ENCODE measurements at regions not wholly inside any gene's neighbourhood (a gene's known extent, or its start where the extent isn't known, plus 50 kb on each side); places are given as distances from the start of the nearest gene placed in this dataset.

DNA sequence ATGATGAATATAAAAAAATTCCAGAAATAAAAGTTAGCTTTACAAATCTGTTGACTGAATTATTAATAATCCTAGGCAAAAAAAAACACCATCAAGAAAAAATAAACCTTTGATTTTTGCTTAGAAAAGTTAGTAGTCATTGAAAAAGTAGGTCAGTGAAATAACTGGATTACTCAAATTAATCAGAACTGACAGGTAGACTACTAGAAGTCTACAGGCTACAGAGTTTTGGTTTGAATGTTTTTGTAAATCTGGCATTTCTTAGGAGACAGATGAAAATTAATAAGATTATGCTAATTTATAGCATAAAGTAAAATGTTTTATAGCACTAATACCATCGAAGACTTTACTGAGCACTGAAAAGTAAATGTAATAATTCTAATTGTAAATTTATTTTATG lies 511.9 kb downstream of the PTPRC start:
- H3K9ac ChIP-seq (ENCODE audit: low read depth, low read length): no peak overlapping the region
- no peaks in the 10 kb centered on the region for H3K9me3 ChIP-seq (replicated peaks; ENCODE audit: low read length)
- no peaks in the 10 kb centered on the region for H3K36me3 ChIP-seq (ENCODE audit: insufficient read depth, low read length)
- no peak overlapping the region for H3K4me3 ChIP-seq (ENCODE audit: low read length)
- H3K27me3 ChIP-seq (ENCODE audit: control insufficient read depth, insufficient read depth, low read length): no peaks in the 10 kb centered on the region
- no peak overlapping the region for H3K4me2 ChIP-seq (ENCODE audit: low read length)
- no peaks in the 10 kb centered on the region for H3K4me1 ChIP-seq (ENCODE audit: control insufficient read depth, insufficient read depth, low read length)

- Histone ChIP-seq H3K4me2 (ENCODE audit: low read length) (no peak overlapping the region), H3K27me3 (ENCODE audit: control insufficient read depth, insufficient read depth, low read length) (no peaks in the 10 kb centered on the region), H3K9me3 (replicated peaks; ENCODE audit: low read length) (no peaks in the 10 kb centered on the region), H3K9ac (ENCODE audit: low read depth, low read length) (no peak overlapping the region), H3K4me3 (ENCODE audit: low read length) (no peak overlapping the region), H3K36me3 (ENCODE audit: insufficient read depth, low read length) (no peaks in the 10 kb centered on the region), H3K4me1 (ENCODE audit: control insufficient read depth, insufficient read depth, low read length) (no peaks in the 10 kb centered on the region)
Observed at GRCh38 chr1:199151634-199152425, 513.0 kb downstream of the PTPRC start.

DNA sequence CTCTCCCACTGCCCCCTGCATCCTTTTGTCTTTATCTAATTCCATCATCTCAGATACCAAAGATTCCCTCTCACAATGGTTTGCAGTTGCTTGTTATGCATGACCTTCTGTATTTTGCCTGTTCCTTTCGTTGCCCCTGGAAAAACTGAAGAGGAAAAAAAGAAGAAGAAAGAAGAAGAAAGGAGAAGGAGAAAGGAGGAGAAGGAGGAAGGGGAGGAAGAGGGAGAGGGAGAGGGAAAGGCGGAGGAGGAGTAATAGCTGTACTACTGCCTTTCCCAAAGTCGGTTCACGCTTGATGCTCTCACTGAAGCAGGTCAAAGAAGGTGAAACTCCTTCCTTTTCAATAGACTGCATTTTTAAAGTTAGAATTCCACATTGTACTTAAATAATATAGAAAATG lies 513.8 kb downstream of the PTPRC start:
- Histone ChIP-seq H3K4me1 (ENCODE audit: control insufficient read depth, insufficient read depth, low read length) (no peaks in the 10 kb centered on the region), H3K9me3 (replicated peaks; ENCODE audit: low read length) (no peaks in the 10 kb centered on the region), H3K4me2 (ENCODE audit: low read length) (no peak overlapping the region), H3K4me3 (ENCODE audit: low read length) (no peak overlapping the region), H3K27me3 (ENCODE audit: control insufficient read depth, insufficient read depth, low read length) (no peaks in the 10 kb centered on the region), H3K36me3 (ENCODE audit: insufficient read depth, low read length) (no peaks in the 10 kb centered on the region), H3K9ac (ENCODE audit: low read depth, low read length) (no peak overlapping the region)

GRCh38 chr1:199155166-199156019 lies 516.6 kb downstream of the PTPRC start:
- Histone ChIP-seq H3K4me3 (ENCODE audit: low read length) (no peak overlapping the region), H3K9ac (ENCODE audit: low read depth, low read length) (no peak overlapping the region), H3K36me3 (ENCODE audit: insufficient read depth, low read length) (no peaks in the 10 kb centered on the region), H3K4me2 (ENCODE audit: low read length) (no peak overlapping the region), H3K27me3 (ENCODE audit: control insufficient read depth, insufficient read depth, low read length) (no peaks in the 10 kb centered on the region), H3K9me3 (replicated peaks; ENCODE audit: low read length) (no peaks in the 10 kb centered on the region), H3K4me1 (ENCODE audit: control insufficient read depth, insufficient read depth, low read length) (no peaks in the 10 kb centered on the region)

GRCh38 chr1:199157494-199157893 lies 518.7 kb downstream of the PTPRC start:
- H3K36me3 ChIP-seq (ENCODE audit: insufficient read depth, low read length): no peaks in the 10 kb centered on the region
- no peak overlapping the region for H3K4me2 ChIP-seq (ENCODE audit: low read length)
- H3K9ac ChIP-seq (ENCODE audit: low read depth, low read length): no peak overlapping the region
- no peaks in the 10 kb centered on the region for H3K9me3 ChIP-seq (replicated peaks; ENCODE audit: low read length)
- no peaks in the 10 kb centered on the region for H3K4me1 ChIP-seq (ENCODE audit: control insufficient read depth, insufficient read depth, low read length)
- H3K27me3 ChIP-seq (ENCODE audit: control insufficient read depth, insufficient read depth, low read length): no peaks in the 10 kb centered on the region
- no peak overlapping the region for H3K4me3 ChIP-seq (ENCODE audit: low read length)

DNA sequence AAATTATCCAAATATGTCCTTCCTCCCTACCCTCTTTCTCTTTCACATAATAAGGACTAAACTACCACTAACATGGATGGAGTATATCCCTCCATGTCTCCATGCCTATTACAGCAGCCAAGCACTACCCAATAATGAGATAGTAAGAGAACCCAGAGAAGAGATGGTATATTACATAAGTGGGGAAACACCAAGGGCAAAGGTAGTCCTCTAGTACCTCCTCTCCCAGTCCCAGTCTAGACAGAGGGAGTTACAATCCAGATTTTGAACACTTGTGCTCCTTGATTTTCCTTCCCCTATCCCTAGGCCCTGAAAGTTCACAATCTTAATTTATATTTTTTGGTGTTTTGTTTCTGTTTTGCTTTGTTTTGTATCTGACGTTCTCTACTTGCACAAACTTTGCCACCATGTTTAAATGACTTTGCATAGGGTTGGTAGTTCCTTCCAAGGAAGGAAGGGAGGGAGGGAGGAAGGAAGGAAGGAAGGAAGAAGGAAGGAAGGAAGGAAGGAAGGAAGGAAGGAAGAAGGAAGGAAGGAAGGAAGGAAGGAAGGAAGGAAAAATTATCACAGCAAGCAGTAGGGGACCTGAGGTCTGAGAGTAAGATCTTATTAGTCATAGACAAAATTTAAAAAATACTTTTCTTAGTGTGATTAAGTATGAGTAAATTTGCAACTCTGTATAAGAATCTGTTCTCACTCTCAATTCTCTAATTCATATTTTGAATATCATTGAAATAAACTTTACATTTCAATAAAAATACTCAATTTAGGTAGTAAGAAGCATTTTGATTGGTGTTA lies 521.9 kb downstream of the PTPRC start:
- H3K36me3 ChIP-seq (ENCODE audit: insufficient read depth, low read length): no peaks in the 10 kb centered on the region
- H3K9me3 ChIP-seq (replicated peaks; ENCODE audit: low read length): no peaks in the 10 kb centered on the region
- no peaks in the 10 kb centered on the region for H3K4me1 ChIP-seq (ENCODE audit: control insufficient read depth, insufficient read depth, low read length)
- H3K9ac ChIP-seq (ENCODE audit: low read depth, low read length): no peak overlapping the region
- no peaks in the 10 kb centered on the region for H3K27me3 ChIP-seq (ENCODE audit: control insufficient read depth, insufficient read depth, low read length)
- H3K4me3 ChIP-seq (ENCODE audit: low read length): no peak overlapping the region
- no peak overlapping the region for H3K4me2 ChIP-seq (ENCODE audit: low read length)

- no peaks in the 10 kb centered on the region for H3K9me3 ChIP-seq (replicated peaks; ENCODE audit: low read length)
- H3K9ac ChIP-seq (ENCODE audit: low read depth, low read length): no peak overlapping the region
- H3K36me3 ChIP-seq (ENCODE audit: insufficient read depth, low read length): no peaks in the 10 kb centered on the region
- H3K4me3 ChIP-seq (ENCODE audit: low read length): no peak overlapping the region
- no peak overlapping the region for H3K4me2 ChIP-seq (ENCODE audit: low read length)
- H3K4me1 ChIP-seq (ENCODE audit: control insufficient read depth, insufficient read depth, low read length): no peaks in the 10 kb centered on the region
- H3K27me3 ChIP-seq (ENCODE audit: control insufficient read depth, insufficient read depth, low read length): no peaks in the 10 kb centered on the region
Observed at GRCh38 chr1:199161319-199161680, 522.5 kb downstream of the PTPRC start.

DNA sequence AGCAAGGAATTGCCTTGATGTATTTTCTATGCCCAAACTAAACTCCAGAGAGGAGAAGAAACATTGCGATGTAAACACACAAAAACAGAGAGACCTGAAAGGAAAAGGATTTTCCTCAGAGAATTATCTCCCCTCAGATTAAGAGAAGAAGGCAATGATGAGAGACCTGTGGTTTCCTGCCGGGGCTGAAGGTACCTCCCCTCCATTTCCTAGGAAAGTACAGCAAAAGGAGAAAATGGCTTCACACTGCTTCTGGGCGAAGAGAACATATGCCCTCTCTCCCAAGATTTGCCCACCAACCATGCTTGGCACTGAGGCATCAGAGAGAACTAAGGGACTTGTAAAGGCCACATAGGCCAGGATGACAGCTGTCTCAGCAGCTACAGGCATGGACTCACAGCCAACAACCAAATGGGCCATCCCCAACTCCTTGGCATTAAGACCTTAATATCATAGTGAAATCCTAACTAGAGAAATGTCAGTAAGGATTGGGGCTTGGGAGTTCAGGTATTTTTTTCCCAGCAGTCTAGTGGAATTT lies 523.0 kb downstream of the PTPRC start:
- H3K36me3 ChIP-seq (ENCODE audit: insufficient read depth, low read length): no peaks in the 10 kb centered on the region
- no peaks in the 10 kb centered on the region for H3K9me3 ChIP-seq (replicated peaks; ENCODE audit: low read length)
- H3K9ac ChIP-seq (ENCODE audit: low read depth, low read length): no peak overlapping the region
- no peak overlapping the region for H3K4me2 ChIP-seq (ENCODE audit: low read length)
- H3K27me3 ChIP-seq (ENCODE audit: control insufficient read depth, insufficient read depth, low read length): no peaks in the 10 kb centered on the region
- no peak overlapping the region for H3K4me3 ChIP-seq (ENCODE audit: low read length)
- no peaks in the 10 kb centered on the region for H3K4me1 ChIP-seq (ENCODE audit: control insufficient read depth, insufficient read depth, low read length)

- H3K36me3 ChIP-seq (ENCODE audit: insufficient read depth, low read length): no peaks in the 10 kb centered on the region
- no peaks in the 10 kb centered on the region for H3K4me1 ChIP-seq (ENCODE audit: control insufficient read depth, insufficient read depth, low read length)
- no peak overlapping the region for H3K4me3 ChIP-seq (ENCODE audit: low read length)
- H3K27me3 ChIP-seq (ENCODE audit: control insufficient read depth, insufficient read depth, low read length): no peaks in the 10 kb centered on the region
- no peaks in the 10 kb centered on the region for H3K9me3 ChIP-seq (replicated peaks; ENCODE audit: low read length)
- no peak overlapping the region for H3K9ac ChIP-seq (ENCODE audit: low read depth, low read length)
- no peak overlapping the region for H3K4me2 ChIP-seq (ENCODE audit: low read length)
Observed at GRCh38 chr1:199163267-199163666, 524.4 kb downstream of the PTPRC start.

DNA sequence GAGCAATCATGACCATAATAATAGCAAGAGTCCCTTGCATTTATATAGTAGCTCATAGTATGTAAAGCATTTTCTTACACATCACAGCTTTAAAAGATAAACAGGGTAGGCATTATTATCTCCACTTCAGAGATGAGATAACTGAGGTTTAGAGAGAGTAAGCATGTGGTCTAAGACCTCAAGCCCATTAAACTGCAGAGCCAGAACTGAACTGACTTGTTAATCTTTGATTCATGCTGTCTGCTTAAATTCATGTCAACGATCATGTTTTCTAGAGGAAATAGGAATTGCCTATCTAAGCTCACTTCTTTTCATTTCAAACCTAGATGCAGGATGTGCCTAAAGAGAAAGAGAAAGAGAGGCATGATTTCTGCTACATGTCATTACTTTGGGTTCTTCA lies 524.8 kb downstream of the PTPRC start:
- Histone ChIP-seq H3K4me2 (ENCODE audit: low read length) (no peak overlapping the region), H3K4me1 (ENCODE audit: control insufficient read depth, insufficient read depth, low read length) (no peaks in the 10 kb centered on the region), H3K9ac (ENCODE audit: low read depth, low read length) (no peak overlapping the region), H3K9me3 (replicated peaks; ENCODE audit: low read length) (no peaks in the 10 kb centered on the region), H3K27me3 (ENCODE audit: control insufficient read depth, insufficient read depth, low read length) (no peaks in the 10 kb centered on the region), H3K36me3 (ENCODE audit: insufficient read depth, low read length) (no peaks in the 10 kb centered on the region), H3K4me3 (ENCODE audit: low read length) (no peak overlapping the region)

DNA sequence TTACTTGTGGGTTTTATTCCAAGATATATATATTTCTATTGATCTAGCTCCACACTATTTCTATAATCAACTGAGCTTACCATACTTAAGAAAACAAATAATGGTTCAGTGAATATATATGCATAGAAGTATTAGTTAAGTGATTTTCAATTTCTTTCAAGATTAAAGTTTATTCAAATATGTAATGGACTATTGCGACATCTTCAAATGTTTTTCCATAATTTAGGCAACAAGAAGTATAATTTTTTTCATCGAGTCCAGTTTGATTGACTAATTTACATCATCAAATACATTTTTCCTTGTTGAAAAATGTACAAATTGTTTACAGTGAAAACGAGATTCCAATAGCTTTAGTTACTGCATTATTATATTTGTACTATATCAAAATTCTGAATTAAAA lies 528.6 kb downstream of the PTPRC start:
- Histone ChIP-seq H3K36me3 (ENCODE audit: insufficient read depth, low read length) (no peaks in the 10 kb centered on the region), H3K4me1 (ENCODE audit: control insufficient read depth, insufficient read depth, low read length) (no peaks in the 10 kb centered on the region), H3K9me3 (replicated peaks; ENCODE audit: low read length) (no peaks in the 10 kb centered on the region), H3K4me2 (ENCODE audit: low read length) (no peak overlapping the region), H3K27me3 (ENCODE audit: control insufficient read depth, insufficient read depth, low read length) (no peaks in the 10 kb centered on the region), H3K4me3 (ENCODE audit: low read length) (no peak overlapping the region), H3K9ac (ENCODE audit: low read depth, low read length) (no peak overlapping the region)

Data from skeletal muscle satellite cell (primary cell).